GM12892 (cell line): ENCODE measurements at regions not wholly inside any gene's neighbourhood (a gene's known extent, or its start where the extent isn't known, plus 50 kb on each side); places are given as distances from the start of the nearest gene placed in this dataset.

Experiments
- DNase-seq: peaks from one replicate; pipeline ENCODE4 v3.0.0; 2011; ENCODE audit not compliant: insufficient read length
- FAIRE-seq: peaks from 2 replicates; lab custom pipeline; 2011; peaks lifted over from hg19 to GRCh38; lab: Jason Lieb, UNC
- POLR2A ChIP-seq: IDR thresholded peaks from 2 replicates; pipeline ENCODE4 v1.6.1; 2011; ENCODE audit warnings: low read depth, low read length, control low read depth
- POLR2AphosphoS5 ChIP-seq: IDR thresholded peaks from 2 replicates; pipeline ENCODE4 v1.6.1; 2011; ENCODE audit warnings: low read depth, low read length, control low read depth
- TAF1 ChIP-seq: IDR thresholded peaks from 2 replicates; pipeline ENCODE4 v1.6.1; 2011; ENCODE audit warnings: low read depth, mild to moderate bottlenecking, control low read depth, low read length, borderline replicate concordance

- TF ChIP-seq POLR2A: no peak
- no peak for TF ChIP-seq POLR2AphosphoS5
- no peak for TF ChIP-seq TAF1
- DNase-seq (no peak), FAIRE-seq (peak; percentile 91)
Observed at GRCh38 chr2:230650585-230651137, 62.0 kb upstream of the CAB39 start.

DNA sequence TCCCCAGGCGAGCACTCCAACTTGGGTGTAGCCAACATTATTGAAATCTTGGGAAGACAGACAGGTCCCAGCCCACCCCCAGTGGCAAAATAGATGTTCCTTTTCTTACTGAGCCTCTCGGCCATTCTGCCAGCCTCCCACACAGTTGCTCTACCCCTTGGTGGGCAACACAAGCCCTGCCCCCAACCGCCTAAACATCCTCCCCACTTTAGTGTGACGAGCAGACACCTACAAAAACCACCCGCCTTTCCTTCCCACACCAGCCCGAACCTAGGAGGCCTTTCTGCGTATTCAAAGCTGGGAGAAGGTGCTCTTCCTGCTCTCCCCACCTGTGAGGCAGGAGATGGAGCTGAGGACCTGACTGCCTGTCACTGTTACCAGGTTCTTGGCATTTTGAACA, 58.6 kb upstream of the CAB39 start:
- DNase-seq (no peak), FAIRE-seq (no peak)
- TF ChIP-seq POLR2AphosphoS5 (no peak), POLR2A (no peak), TAF1 (no peak)

DNA sequence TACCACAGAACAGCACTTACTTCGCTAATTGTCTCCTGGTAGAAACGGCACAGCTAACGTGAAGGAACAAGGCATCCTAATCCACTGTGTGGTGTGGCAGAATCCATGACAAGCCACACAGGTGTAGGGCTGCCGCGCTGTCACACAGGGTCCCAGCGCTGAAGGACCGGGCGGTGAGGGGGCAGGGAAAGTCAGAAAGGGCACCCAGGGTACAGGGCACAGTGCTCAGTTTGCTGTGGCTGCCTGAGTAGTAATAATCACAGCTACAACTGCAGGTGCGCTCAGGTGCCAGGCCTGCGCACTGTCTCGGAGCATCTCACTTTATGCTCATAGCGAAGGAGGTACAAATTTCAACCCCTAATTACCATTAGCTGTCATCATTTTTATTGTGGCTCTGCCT, 55.2 kb upstream of the CAB39 start:
- TF ChIP-seq TAF1 (no peak), POLR2A (peak; percentile 64), POLR2AphosphoS5 (peak; percentile 83)
- DNase-seq (no peak), FAIRE-seq (peak; percentile 92)

DNA sequence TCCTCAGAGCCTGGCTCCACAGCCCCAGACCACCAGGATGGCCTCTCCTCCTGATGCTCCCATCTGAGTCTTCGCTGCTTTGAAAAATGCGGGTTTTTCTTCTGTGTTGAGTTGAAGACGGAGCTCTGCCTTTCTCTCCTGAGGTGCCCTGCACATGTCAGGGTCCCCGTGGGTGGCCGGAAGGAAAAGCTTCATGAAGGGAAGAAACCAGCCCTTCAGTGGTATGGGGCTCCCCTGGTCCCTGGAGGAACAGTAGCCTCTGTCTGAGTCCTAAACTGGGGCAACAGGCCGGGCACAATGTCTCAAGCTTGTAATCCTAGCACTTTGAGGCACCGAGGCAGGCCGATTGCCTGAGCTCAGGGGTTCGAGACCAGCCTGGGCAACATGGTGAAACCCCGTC, 54.7 kb upstream of the CAB39 start:
- 0 out of 2 replicates have a peak, but pooled peaks have one; percentile 15 for TF ChIP-seq TAF1
- TF ChIP-seq POLR2AphosphoS5: no peak
- peak; percentile 51 for FAIRE-seq

GRCh38 chr2:230658577-230658876, 54.1 kb upstream of the CAB39 start:
- no peak for TF ChIP-seq TAF1
- peak; percentile 94 for TF ChIP-seq POLR2AphosphoS5
- TF ChIP-seq POLR2A: peak; percentile 89
- no peak for FAIRE-seq
- no peak for DNase-seq

More for the DNA sequence above, 54.7 kb upstream of the CAB39 start:
- DNase-seq: no peak

GRCh38 chr2:230658877-230659652, 53.6 kb upstream of the CAB39 start:
- DNase-seq (no peak), FAIRE-seq (peak; percentile 99)
- TF ChIP-seq POLR2A (peak; percentile 61; the same call in 1 of the 2 replicates), TAF1 (peak; percentile 48; the same call in 1 of the 2 replicates), POLR2AphosphoS5 (no peak)

DNA sequence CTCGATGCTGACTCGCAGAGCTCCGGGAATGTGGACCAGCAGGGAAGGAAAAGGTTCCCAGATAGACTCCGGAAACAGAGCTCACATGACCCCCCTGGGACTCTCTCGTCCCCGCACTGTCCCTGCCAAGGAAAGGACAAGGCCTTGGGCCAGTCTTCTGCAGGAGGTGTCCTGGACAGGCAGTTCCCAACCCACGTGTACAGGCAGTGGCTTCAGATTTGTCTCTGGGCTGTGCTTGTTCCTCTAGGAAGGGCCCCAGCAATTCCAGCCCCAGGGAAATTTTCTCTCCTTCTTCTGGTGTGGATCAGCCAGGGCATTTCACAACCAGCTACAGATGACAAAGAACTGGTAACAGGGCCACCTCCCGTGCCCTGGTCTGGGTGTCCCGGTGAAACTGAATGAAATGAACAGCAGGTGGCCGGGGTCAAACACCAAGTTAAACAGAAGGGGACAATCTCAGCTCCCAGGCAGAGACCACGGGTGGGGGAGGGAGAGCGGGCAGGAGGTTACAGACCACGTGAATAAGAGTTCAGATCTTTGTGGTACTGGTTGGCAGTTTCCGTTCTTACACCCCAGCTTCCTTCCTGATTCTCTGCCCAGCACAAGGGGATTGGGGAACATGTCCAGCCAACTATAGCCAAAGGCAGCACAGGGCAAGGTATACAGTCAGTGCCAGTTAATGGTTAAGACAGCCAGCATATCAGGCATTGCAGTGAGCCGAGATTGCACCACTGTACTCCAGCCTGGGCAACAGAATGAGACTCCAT, 52.2 kb upstream of the CAB39 start:
- no peak for DNase-seq
- FAIRE-seq: peak; percentile 97
- TF ChIP-seq POLR2AphosphoS5: no peak
- TF ChIP-seq TAF1: no peak
- TF ChIP-seq POLR2A: peak; percentile 16

GRCh38 chr2:230661072-230661957, 51.3 kb upstream of the CAB39 start:
- FAIRE-seq: peak; percentile 94
- TF ChIP-seq POLR2A (no peak; the same call in 1 of the 2 replicates), TAF1 (no peak), POLR2AphosphoS5 (no peak)
- no peak for DNase-seq
